D721Med (cell line): ENCODE measurements at regions not wholly inside any gene's neighbourhood (a gene's known extent, or its start where the extent isn't known, plus 50 kb on each side); places are given as distances from the start of the nearest gene placed in this dataset.

ENCODE experiments used
- DNase-seq: peaks from one replicate; pipeline ENCODE4 v3.0.0; 2011; ENCODE audit warnings: low spot score; ENCODE audit not compliant: insufficient read length
- FAIRE-seq: peaks from 2 replicates; lab custom pipeline; 2011; peaks lifted over from hg19 to GRCh38; lab: Jason Lieb, UNC
- TF ChIP-seq, protein P1 (sequence below): IDR thresholded peaks from 2 replicates; pipeline ENCODE4 v1.5.1; 2012; ENCODE audit warnings: mild to moderate bottlenecking, control low read depth; ENCODE audit not compliant: insufficient read depth; ENCODE audit errors: missing control alignments

GRCh38 chr21:19781881-19782652, 1216.1 kb upstream of the NCAM2 start:
- DNase-seq (no peak), FAIRE-seq (no peak)
- TF ChIP-seq, protein P1, sequence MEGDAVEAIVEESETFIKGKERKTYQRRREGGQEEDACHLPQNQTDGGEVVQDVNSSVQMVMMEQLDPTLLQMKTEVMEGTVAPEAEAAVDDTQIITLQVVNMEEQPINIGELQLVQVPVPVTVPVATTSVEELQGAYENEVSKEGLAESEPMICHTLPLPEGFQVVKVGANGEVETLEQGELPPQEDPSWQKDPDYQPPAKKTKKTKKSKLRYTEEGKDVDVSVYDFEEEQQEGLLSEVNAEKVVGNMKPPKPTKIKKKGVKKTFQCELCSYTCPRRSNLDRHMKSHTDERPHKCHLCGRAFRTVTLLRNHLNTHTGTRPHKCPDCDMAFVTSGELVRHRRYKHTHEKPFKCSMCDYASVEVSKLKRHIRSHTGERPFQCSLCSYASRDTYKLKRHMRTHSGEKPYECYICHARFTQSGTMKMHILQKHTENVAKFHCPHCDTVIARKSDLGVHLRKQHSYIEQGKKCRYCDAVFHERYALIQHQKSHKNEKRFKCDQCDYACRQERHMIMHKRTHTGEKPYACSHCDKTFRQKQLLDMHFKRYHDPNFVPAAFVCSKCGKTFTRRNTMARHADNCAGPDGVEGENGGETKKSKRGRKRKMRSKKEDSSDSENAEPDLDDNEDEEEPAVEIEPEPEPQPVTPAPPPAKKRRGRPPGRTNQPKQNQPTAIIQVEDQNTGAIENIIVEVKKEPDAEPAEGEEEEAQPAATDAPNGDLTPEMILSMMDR = no peak

DNA sequence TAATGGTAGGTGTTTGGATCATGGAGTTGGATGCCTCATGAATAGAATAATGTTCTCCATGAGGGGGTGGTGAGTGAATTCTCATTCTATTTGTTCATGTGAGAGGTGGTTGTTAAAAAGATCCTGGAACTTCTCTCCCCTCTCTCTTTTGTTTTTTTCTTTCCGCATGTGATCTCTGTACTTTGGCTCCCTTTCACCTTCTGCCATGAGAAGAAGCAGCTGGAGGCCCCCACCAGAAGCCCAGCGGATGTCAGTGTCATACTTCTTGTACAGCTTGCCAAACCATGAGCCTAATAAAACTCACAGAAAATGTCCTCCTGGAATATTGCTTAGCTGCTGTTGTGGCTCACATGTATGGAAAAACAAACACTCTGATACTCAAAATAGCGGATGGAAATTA, 1212.3 kb upstream of the NCAM2 start:
- FAIRE-seq = no peak
- no peak for DNase-seq
- TF ChIP-seq, protein P1 = no peak

DNA sequence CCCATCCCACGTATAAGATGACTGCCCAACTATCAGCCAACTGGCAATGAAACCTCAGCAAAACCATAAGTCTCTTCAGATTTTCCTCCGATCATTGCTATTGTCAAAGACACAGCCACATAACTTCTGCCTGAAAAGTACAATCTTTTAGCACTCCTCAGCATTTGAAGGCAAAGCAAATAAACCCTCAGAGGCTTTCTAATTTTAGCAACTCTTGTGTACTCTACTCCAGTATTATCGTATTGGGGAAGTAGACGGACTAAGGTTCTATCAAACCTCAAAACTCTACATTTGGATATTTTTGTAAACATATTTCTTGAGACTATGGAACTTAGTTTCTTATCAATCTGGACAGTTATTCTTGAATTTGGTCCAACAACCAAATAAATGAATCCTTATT, 1206.2 kb upstream of the NCAM2 start:
- DNase-seq = no peak
- TF ChIP-seq, protein P1 = no peak
- peak; percentile 56 for FAIRE-seq

GRCh38 chr21:19807201-19807600, 1191.0 kb upstream of the NCAM2 start:
- no peak for FAIRE-seq
- DNase-seq = no peak
- TF ChIP-seq, protein P1 = no peak

DNA sequence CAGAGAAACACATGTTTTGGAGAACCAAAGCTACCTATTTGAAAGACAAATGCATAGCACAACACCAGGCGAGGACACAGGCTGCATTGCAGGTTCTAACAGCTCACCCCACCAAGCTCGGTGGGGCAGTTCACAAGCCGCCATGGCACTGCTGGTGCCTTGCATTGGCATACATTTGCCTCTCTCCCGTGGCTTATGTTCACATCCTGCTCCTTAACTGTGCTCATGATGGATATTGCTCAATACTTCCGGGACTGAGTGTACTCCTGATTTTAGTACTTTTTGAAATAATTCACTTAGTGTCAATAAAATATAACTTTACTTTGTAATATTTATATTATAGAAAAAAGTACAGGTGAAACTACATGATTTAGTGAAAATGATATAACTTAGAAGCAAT, 1187.4 kb upstream of the NCAM2 start:
- no peak for DNase-seq
- no peak for FAIRE-seq
- TF ChIP-seq, protein P1 = no peak

- DNase-seq = no peak
- TF ChIP-seq, protein P1 = no peak
- no peak for FAIRE-seq
Observed at GRCh38 chr21:19830446-19830845, 1167.8 kb upstream of the NCAM2 start.

DNA sequence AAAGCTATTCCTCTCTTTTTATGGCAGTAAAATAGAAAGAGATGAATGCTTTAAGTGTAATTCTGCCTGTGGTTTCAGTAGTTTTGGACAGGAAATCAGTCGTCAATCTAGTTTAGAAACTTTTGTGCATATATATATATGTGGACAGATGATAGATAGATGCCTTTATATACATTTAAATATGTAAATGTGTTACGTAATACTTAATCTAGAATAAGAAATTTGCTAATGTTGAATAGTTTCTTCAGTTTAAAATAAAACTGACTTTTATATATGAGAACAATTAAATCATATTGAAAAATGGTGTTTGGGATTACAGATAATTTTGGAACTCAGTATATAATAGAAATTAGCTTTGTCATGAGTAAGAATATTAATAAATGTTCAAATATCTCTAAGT, 1165.7 kb upstream of the NCAM2 start:
- DNase-seq (no peak), FAIRE-seq (no peak)
- TF ChIP-seq, protein P1 = no peak
